Astrocyte (in vitro differentiated cells and primary cell): ENCODE measurements at regions not wholly inside any gene's neighbourhood (a gene's known extent, or its start where the extent isn't known, plus 50 kb on each side); places are given as distances from the start of the nearest gene placed in this dataset.

ENCODE experiments used
- DNase-seq: peaks from one replicate; pipeline ENCODE4 v3.0.0-alpha.2; 2010; ENCODE audit warnings: low read depth
- FAIRE-seq: peaks from 2 replicates; lab custom pipeline; 2011; peaks lifted over from hg19 to GRCh38; lab: Jason Lieb, UNC
- H2AFZ ChIP-seq: 2 replicates; pipeline ENCODE4 v1.6.0; 2012; ENCODE audit warnings: low read depth, low read length, inconsistent platforms
- H3K27ac ChIP-seq: 2 replicates; pipeline ENCODE4 v1.5.1; 2011; ENCODE audit warnings: low read depth, low read length, inconsistent platforms
- H3K27me3 ChIP-seq: 2 replicates; pipeline ENCODE4 v1.6.0; 2011; ENCODE audit warnings: low read length, inconsistent platforms; ENCODE audit not compliant: insufficient read depth
- H3K36me3 ChIP-seq: 2 replicates; pipeline ENCODE4 v1.5.1; 2011; ENCODE audit warnings: low read length, inconsistent platforms; ENCODE audit not compliant: insufficient read depth
- H3K4me1 ChIP-seq: 2 replicates; pipeline ENCODE4 v1.5.1; 2011; ENCODE audit warnings: low read length, inconsistent platforms; ENCODE audit not compliant: insufficient read depth
- H3K4me2 ChIP-seq: 2 replicates; pipeline ENCODE4 v1.6.0; 2012; ENCODE audit warnings: low read length, inconsistent platforms
- H3K4me3 ChIP-seq: 2 replicates; pipeline ENCODE4 v1.5.1; 2011; ENCODE audit warnings: low read depth, mild to moderate bottlenecking, low read length, inconsistent platforms; ENCODE audit not compliant: insufficient read depth
- H3K79me2 ChIP-seq: 2 replicates; pipeline ENCODE4 v1.6.0; 2012; ENCODE audit warnings: mild to moderate bottlenecking, low read length, inconsistent platforms; ENCODE audit not compliant: insufficient read depth
- H3K9ac ChIP-seq: 2 replicates; pipeline ENCODE4 v1.6.0; 2012; ENCODE audit warnings: mild to moderate bottlenecking, low read length, inconsistent platforms
- H3K9me3 ChIP-seq: 2 replicates; pipeline ENCODE4 v1.5.1; 2012; ENCODE audit warnings: low read depth, mild to moderate bottlenecking, low read length, inconsistent platforms; ENCODE audit not compliant: insufficient read depth
- H4K20me1 ChIP-seq: 2 replicates; pipeline ENCODE4 v1.6.0; 2012; ENCODE audit warnings: low read length, inconsistent platforms; ENCODE audit not compliant: insufficient read depth
- H3K27ac Mint-ChIP-seq: one replicate; pipeline ENCODE4 v1.8.0; 2021; ENCODE audit warnings: mild to moderate bottlenecking, mixed read lengths; ENCODE audit not compliant: unreplicated experiment
- H3K27me3 Mint-ChIP-seq: one replicate; pipeline ENCODE4 v1.8.0; 2021; ENCODE audit warnings: low read depth, mixed read lengths; ENCODE audit not compliant: unreplicated experiment
- H3K36me3 Mint-ChIP-seq: one replicate; pipeline ENCODE4 v1.8.0; 2021; ENCODE audit warnings: low read depth, mixed read lengths; ENCODE audit not compliant: unreplicated experiment
- H3K4me1 Mint-ChIP-seq: one replicate; pipeline ENCODE4 v1.8.0; 2021; ENCODE audit warnings: low read depth, mixed read lengths; ENCODE audit not compliant: unreplicated experiment
- H3K4me3 Mint-ChIP-seq: one replicate; pipeline ENCODE4 v1.8.0; 2021; ENCODE audit warnings: mild to moderate bottlenecking, moderate library complexity, mixed read lengths; ENCODE audit not compliant: unreplicated experiment
- H3K9me3 Mint-ChIP-seq: one replicate; pipeline ENCODE4 v1.8.0; 2021; ENCODE audit warnings: mild to moderate bottlenecking, mixed read lengths; ENCODE audit not compliant: unreplicated experiment
- CTCF ChIP-seq: IDR thresholded peaks from 2 replicates; pipeline ENCODE4 v1.5.1; 2011; ENCODE audit warnings: low read depth, mild to moderate bottlenecking, inconsistent platforms, low read length, moderate library complexity; ENCODE audit not compliant: insufficient read depth
- EZH2 ChIP-seq: IDR thresholded peaks from 2 replicates; pipeline ENCODE4 v1.6.1; 2012; ENCODE audit warnings: mild to moderate bottlenecking, low read length, inconsistent platforms; ENCODE audit not compliant: insufficient read depth

- Mint-ChIP-seq H3K27ac (no peak overlapping the region), H3K4me1 (peaks cover 32% of the 10 kb centered on the region), H3K27me3 (no peaks in the 10 kb centered on the region), H3K36me3 (no peaks in the 10 kb centered on the region), H3K4me3 (no peak overlapping the region), H3K9me3 (peaks cover 9% of the 10 kb centered on the region)
- Histone ChIP-seq H2AFZ (no peak overlapping the region), H3K4me1 (peaks cover 18% of the 10 kb centered on the region), H3K27me3 (no peaks in the 10 kb centered on the region), H3K4me2 (no peak overlapping the region), H3K79me2 (no peaks in the 10 kb centered on the region), H3K27ac (no peak overlapping the region), H3K9me3 (no peaks in the 10 kb centered on the region), H3K36me3 (no peaks in the 10 kb centered on the region), H3K4me3 (no peak overlapping the region), H3K9ac (no peak overlapping the region), H4K20me1 (no peaks in the 10 kb centered on the region)
- DNase-seq (no peak), FAIRE-seq (no peak)
- TF ChIP-seq EZH2 (no peak), CTCF (no peak)
Measured at GRCh38 chr10:62616885-62617590, 187.5 kb upstream of the ADO start.

GRCh38 chr10:62617652-62618051 lies 186.9 kb upstream of the ADO start:
- peaks cover 32% of the 10 kb centered on the region for H3K4me1 Mint-ChIP-seq

More at GRCh38 chr10:62617652-62618051, 186.9 kb upstream of the ADO start:
- Histone ChIP-seq H3K4me3 (no peak overlapping the region), H3K4me1 (peaks cover 18% of the 10 kb centered on the region), H4K20me1 (no peaks in the 10 kb centered on the region), H3K27me3 (no peaks in the 10 kb centered on the region), H3K9me3 (no peaks in the 10 kb centered on the region), H3K9ac (no peak overlapping the region), H3K4me2 (no peak overlapping the region), H3K36me3 (no peaks in the 10 kb centered on the region), H3K27ac (no peak overlapping the region), H3K79me2 (no peaks in the 10 kb centered on the region), H2AFZ (no peak overlapping the region)
- Mint-ChIP-seq H3K36me3 (no peaks in the 10 kb centered on the region), H3K4me3 (no peak overlapping the region), H3K9me3 (peaks cover 9% of the 10 kb centered on the region), H3K27me3 (no peaks in the 10 kb centered on the region), H3K27ac (no peak overlapping the region)
- FAIRE-seq, result no peak
- TF ChIP-seq CTCF, result no peak
- TF ChIP-seq EZH2, result no peak
- no peak for DNase-seq
